GM10266 (cell line): ENCODE measurements at regions not wholly inside any gene's neighbourhood (a gene's known extent, or its start where the extent isn't known, plus 50 kb on each side); places are given as distances from the start of the nearest gene placed in this dataset.

Experiments
- DNase-seq: peaks from one replicate; pipeline ENCODE4 v3.0.0; 2012; ENCODE audit errors: extremely low spot score
- CTCF ChIP-seq: IDR thresholded peaks from 2 replicates; pipeline ENCODE4 v1.5.1; 2012; ENCODE audit warnings: mild to moderate bottlenecking, low read depth; ENCODE audit not compliant: control insufficient read depth, insufficient read depth; ENCODE audit errors: missing control alignments

GRCh38 chr20:62562831-62563230, 79.5 kb upstream of the SLCO4A1 start:
- TF ChIP-seq CTCF = no peak

GRCh38 chr20:62563561-62563960, 78.7 kb upstream of the SLCO4A1 start:
- TF ChIP-seq CTCF = no peak
- no peak for DNase-seq

More at GRCh38 chr20:62562831-62563230, 79.5 kb upstream of the SLCO4A1 start:
- DNase-seq = no peak

- DNase-seq = no peak
- no peak for TF ChIP-seq CTCF
These were observed 77.7 kb upstream of the SLCO4A1 start for GRCh38 chr20:62564456-62565245.

- no peak for TF ChIP-seq CTCF
- DNase-seq = no peak
These were observed 76.0 kb upstream of the SLCO4A1 start for GRCh38 chr20:62566266-62566665.

GRCh38 chr20:62566771-62567170, 75.5 kb upstream of the SLCO4A1 start:
- no peak for DNase-seq
- TF ChIP-seq CTCF = no peak

GRCh38 chr20:62567246-62568044, 74.9 kb upstream of the SLCO4A1 start:
- no peak for DNase-seq

More at GRCh38 chr20:62567246-62568044, 74.9 kb upstream of the SLCO4A1 start:
- TF ChIP-seq CTCF = no peak
